ENCODE measurements at regions not wholly inside any gene's neighbourhood (a gene's known extent, or its start where the extent isn't known, plus 50 kb on each side); places are given as distances from the start of the nearest gene placed in this dataset.

GRCh38 chr2:133951209-133951608, 302.7 kb upstream of the MGAT5 start:
- ChIA-PET CTCF (interaction anchor here (1.5 kb wide), 1 partner anchor 461 kb away, joined by 6 read pairs; no protein-coding TSS in a partner anchor), POLR2A (no interaction called here)
- intact Hi-C loops (cut with micrococcal nuclease): loop anchor here (5.0 to 10.0 kb wide), 4 partner anchors 201 to 784 kb away; partner anchors contain the start of gene MGAT5
- peak overlapping the region; percentile 78 for H3K27ac Mint-ChIP-seq
- H3K27me3 Mint-ChIP-seq: no peaks in the 10 kb centered on the region
- H3K9me3 Mint-ChIP-seq: no peaks in the 10 kb centered on the region
- DNase-seq: no peak
- TF ChIP-seq, protein P1, sequence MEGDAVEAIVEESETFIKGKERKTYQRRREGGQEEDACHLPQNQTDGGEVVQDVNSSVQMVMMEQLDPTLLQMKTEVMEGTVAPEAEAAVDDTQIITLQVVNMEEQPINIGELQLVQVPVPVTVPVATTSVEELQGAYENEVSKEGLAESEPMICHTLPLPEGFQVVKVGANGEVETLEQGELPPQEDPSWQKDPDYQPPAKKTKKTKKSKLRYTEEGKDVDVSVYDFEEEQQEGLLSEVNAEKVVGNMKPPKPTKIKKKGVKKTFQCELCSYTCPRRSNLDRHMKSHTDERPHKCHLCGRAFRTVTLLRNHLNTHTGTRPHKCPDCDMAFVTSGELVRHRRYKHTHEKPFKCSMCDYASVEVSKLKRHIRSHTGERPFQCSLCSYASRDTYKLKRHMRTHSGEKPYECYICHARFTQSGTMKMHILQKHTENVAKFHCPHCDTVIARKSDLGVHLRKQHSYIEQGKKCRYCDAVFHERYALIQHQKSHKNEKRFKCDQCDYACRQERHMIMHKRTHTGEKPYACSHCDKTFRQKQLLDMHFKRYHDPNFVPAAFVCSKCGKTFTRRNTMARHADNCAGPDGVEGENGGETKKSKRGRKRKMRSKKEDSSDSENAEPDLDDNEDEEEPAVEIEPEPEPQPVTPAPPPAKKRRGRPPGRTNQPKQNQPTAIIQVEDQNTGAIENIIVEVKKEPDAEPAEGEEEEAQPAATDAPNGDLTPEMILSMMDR (IDR thresholded peaks at IDR 0.05): no peak
- H3K4me3 Mint-ChIP-seq: peak overlapping the region; percentile 6
- H3K4me1 Mint-ChIP-seq: peaks cover 80% of the 10 kb centered on the region
- ATAC-seq (ENCODE audit: low read depth): peak; percentile 12
- no peaks in the 10 kb centered on the region for H3K36me3 Mint-ChIP-seq (ENCODE audit: low read depth)

DNA sequence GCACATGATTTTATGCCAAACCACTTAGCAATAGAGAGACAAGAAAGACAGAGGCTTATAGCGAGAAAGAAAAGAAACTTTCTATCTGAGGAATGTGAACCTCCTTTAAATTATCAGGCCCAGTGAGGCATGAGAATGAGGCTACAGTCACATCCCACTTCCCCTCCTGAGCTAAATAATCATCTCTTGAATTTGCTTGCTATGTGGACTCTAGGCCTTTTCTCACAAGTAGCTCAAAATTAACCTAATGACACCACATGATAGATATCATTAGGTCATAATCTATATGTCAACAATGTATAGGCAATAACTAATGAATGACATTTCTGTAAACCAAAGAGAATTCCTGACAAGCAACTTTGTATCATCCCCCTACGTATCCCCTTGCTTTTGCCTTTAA, 301.5 kb upstream of the MGAT5 start:
- Mint-ChIP-seq H3K27me3 (no peaks in the 10 kb centered on the region), H3K36me3 (ENCODE audit: low read depth) (no peaks in the 10 kb centered on the region), H3K4me3 (peak overlapping the region; percentile 57), H3K27ac (peak overlapping the region; percentile 78), H3K4me1 (peaks cover 87% of the 10 kb centered on the region), H3K9me3 (no peaks in the 10 kb centered on the region)
- ATAC-seq (ENCODE audit: low read depth) (peak; percentile 32), DNase-seq (no peak)
- POLR2A ChIA-PET: interaction anchor here (0.8 to 1.6 kb wide), 4 partner anchors 88 to 253 kb away, joined by 3 to 4 read pairs (median 3); no protein-coding TSS in a partner anchor
- TF ChIP-seq, protein P1 (IDR thresholded peaks at IDR 0.05): no peak
- intact Hi-C loops (cut with micrococcal nuclease): loop anchor here (2.0 to 10.0 kb wide), 7 partner anchors 66 to 782 kb away; partner anchors contain the start of gene MGAT5
- CTCF ChIA-PET: interaction anchor here (0.7 to 1.5 kb wide), 4 partner anchors 17 to 459 kb away, joined by 3 to 7 read pairs (median 5); no protein-coding TSS in a partner anchor

GRCh38 chr2:133952896-133953295, 301.0 kb upstream of the MGAT5 start:
- CTCF ChIA-PET: interaction anchor here (0.7 to 1.4 kb wide), 3 partner anchors 16 to 165 kb away, joined by 3 to 7 read pairs (median 4); no protein-coding TSS in a partner anchor
- Mint-ChIP-seq H3K27ac (peak overlapping the region; percentile 78), H3K36me3 (ENCODE audit: low read depth) (no peaks in the 10 kb centered on the region), H3K9me3 (no peaks in the 10 kb centered on the region), H3K27me3 (no peaks in the 10 kb centered on the region), H3K4me3 (peak overlapping the region; percentile 57), H3K4me1 (peaks cover 83% of the 10 kb centered on the region)
- POLR2A ChIA-PET: interaction anchor here (0.8 to 1.6 kb wide), 5 partner anchors 87 to 459 kb away, joined by 3 to 4 read pairs (median 3); no protein-coding TSS in a partner anchor
- ATAC-seq (ENCODE audit: low read depth) (no peak), DNase-seq (no peak)
- TF ChIP-seq, protein P1 (IDR thresholded peaks at IDR 0.05): no peak
- intact Hi-C loops (cut with micrococcal nuclease): loop anchor here (1.0 to 10.0 kb wide), 9 partner anchors 66 to 782 kb away; partner anchors contain the start of gene MGAT5

- H3K9me3 Mint-ChIP-seq: no peaks in the 10 kb centered on the region
- peak overlapping the region; percentile 46 for H3K4me3 Mint-ChIP-seq
- intact Hi-C loops (cut with micrococcal nuclease): loop anchor here (1.0 to 10.0 kb wide), 9 partner anchors 67 to 781 kb away; partner anchors contain the start of gene MGAT5
- no peaks in the 10 kb centered on the region for H3K27me3 Mint-ChIP-seq
- ChIA-PET POLR2A (interaction anchor here (1.1 to 1.6 kb wide), 2 partner anchors 252 to 458 kb away, joined by 3 read pairs; no protein-coding TSS in a partner anchor), CTCF (interaction anchor here (1.4 kb wide), 1 partner anchor 165 kb away, joined by 7 read pairs; no protein-coding TSS in a partner anchor)
- TF ChIP-seq, protein P1 (IDR thresholded peaks at IDR 0.05): no peak
- DNase-seq (peak; percentile 44), ATAC-seq (ENCODE audit: low read depth) (peak; percentile 84)
- no peaks in the 10 kb centered on the region for H3K36me3 Mint-ChIP-seq (ENCODE audit: low read depth)
- peak overlapping the region; percentile 78 for H3K27ac Mint-ChIP-seq
- H3K4me1 Mint-ChIP-seq: peaks cover 83% of the 10 kb centered on the region
Observed at GRCh38 chr2:133953524-133953923, 300.3 kb upstream of the MGAT5 start.

- ATAC-seq (ENCODE audit: low read depth) (no peak), DNase-seq (no peak)
- no peaks in the 10 kb centered on the region for H3K36me3 Mint-ChIP-seq (ENCODE audit: low read depth)
- intact Hi-C loops (cut with micrococcal nuclease): loop anchor here (2.0 to 10.0 kb wide), 5 partner anchors 198 to 964 kb away; partner anchors contain the start of genes CCNT2 and MGAT5
- ChIA-PET POLR2A (interaction anchor here (0.5 kb wide), 1 partner anchor 204 kb away, joined by 3 read pairs; no protein-coding TSS in a partner anchor), CTCF (no interaction called here)
- H3K27me3 Mint-ChIP-seq: no peaks in the 10 kb centered on the region
- no peak overlapping the region for H3K4me3 Mint-ChIP-seq
- peaks cover 75% of the 10 kb centered on the region for H3K4me1 Mint-ChIP-seq
- H3K9me3 Mint-ChIP-seq: no peaks in the 10 kb centered on the region
- peak overlapping the region; percentile 33 for H3K27ac Mint-ChIP-seq
- TF ChIP-seq, protein P1 (IDR thresholded peaks at IDR 0.05): no peak
Observed at GRCh38 chr2:133954636-133955035, 299.2 kb upstream of the MGAT5 start.

Measured in activated B cell treated with CpG ODN at 0.5 μM for 24 hours (primary cell).